Lower leg skin (tissue), 3 donors: ENCODE measurements at regions not wholly inside any gene's neighbourhood (a gene's known extent, or its start where the extent isn't known, plus 50 kb on each side); places are given as distances from the start of the nearest gene placed in this dataset.

Experiments used
- CTCF ChIP-seq, 3 donors: fragments of 450-650 bp; IDR thresholded peaks; one replicate each; pipeline ENCODE4 v1.5.1; 2016; ENCODE audit warnings: antibody characterized with exemption in 3 of 3, mild to moderate bottlenecking in 3 of 3, moderate library complexity in 2 of 3
- POLR2A ChIP-seq, 2 donors: fragments of 450-650 bp; IDR thresholded peaks; one replicate each; pipeline ENCODE4 v1.6.1; 2016 to 2017; ENCODE audit warnings: antibody characterized with exemption in 2 of 2, mild to moderate bottlenecking in 1 of 2, moderate library complexity in 1 of 2

DNA sequence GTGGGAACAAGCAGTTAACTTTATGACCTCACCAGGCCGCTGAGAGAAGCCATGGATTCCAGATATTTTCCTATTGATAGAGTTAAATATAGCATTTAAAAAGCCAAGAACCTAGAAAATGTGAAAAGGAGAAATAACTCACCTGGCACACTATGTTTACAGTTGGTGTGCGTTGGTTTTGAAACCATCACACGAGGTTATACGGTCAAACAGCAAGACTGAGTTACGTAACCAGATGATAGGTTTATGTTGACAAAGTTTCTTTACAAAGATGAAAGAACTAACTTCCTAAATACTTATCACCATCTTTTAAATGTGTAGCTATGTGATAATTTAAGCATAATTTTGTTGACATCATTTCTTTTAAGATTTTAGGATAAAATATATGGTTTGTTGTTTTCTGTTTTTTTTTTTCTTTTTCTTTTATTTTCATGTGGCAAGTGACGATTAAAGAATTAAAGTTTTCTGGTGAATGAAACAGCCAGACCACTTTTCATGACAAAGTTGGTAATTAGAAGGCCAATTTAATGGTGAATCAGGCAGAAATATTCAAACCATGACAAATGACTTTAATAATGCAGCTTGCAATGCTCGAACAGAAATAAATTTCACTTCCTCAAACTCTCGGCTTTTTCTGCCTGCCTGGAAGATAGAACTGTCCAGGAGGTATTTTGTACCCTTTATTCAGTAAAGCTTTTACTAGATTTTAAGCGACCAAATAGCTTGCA, 339.1 kb upstream of the OBI1 start:
- TF ChIP-seq CTCF (IDR thresholded peaks at IDR 0.05) = no peak
- TF ChIP-seq POLR2A (IDR thresholded peaks at IDR 0.05) = no peak
